Skin epidermis (tissue), 12 donors: ENCODE measurements at regions not wholly inside any gene's neighbourhood (a gene's known extent, or its start where the extent isn't known, plus 50 kb on each side); places are given as distances from the start of the nearest gene placed in this dataset.
"Not testable (repeated sequence)": the region's sequence is repeated elsewhere in the genome, so short reads cannot be mapped to it uniquely, and the experiment has no call there.

Experiments
- H3K27ac ChIP-seq, 21 experiments: fragments of 200-600 bp; sonication (generic) in 11 of 21; one replicate each; pipeline ENCODE4 v1.5.0; 2020; ENCODE audit warnings: mild to moderate bottlenecking in 3 of 21, inconsistent platforms in 2 of 21, moderate library complexity in 2 of 21
- H3K4me3 ChIP-seq, 7 experiments: fragments of 200-600 bp; sonication (generic) in 2 of 7; one replicate each; pipeline ENCODE4 v1.5.0; 2020; ENCODE audit warnings: inconsistent platforms in 2 of 7, mild to moderate bottlenecking in 2 of 7, moderate library complexity in 1 of 7

DNA sequence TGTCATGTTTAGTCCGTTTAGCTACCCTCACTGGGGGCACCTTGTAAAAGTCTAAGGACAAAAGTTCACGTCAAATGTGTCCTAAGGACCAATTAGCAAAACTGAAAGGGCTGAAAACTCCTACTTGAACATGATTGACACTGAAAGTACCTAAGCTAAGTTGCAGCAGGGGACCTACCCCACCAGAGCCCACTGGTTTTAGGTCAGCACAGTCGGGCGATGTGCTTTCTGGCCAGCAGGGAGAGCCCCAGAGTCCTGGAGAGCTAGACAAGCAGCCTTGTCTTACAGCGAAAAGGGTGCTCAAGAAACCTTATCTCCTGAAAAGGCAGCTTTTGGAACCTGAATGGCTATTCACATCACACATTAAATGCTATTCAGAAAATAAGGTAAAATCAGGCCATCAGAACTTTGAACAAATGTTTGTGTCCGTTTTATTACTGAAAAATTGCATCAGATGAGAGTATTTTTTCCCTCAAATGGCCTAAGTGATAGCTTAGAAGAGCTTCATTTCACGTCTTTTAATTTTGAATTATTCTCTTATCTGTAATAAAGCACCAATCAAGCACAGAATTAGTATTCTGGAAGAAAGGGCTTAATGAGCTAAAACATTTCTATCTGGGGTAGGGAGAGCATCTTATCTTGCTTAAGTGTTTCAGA is 52.2 kb upstream of the MKI67 start:
- Histone ChIP-seq H3K4me3 (no peak overlapping the region), H3K27ac (no peak overlapping the region)

GRCh38 chr10:128180843-128181242 is 54.6 kb upstream of the MKI67 start:
- Histone ChIP-seq H3K4me3 (no peak overlapping the region), H3K27ac (peak overlapping the region in 1 of 21 experiments; percentile 19)

DNA sequence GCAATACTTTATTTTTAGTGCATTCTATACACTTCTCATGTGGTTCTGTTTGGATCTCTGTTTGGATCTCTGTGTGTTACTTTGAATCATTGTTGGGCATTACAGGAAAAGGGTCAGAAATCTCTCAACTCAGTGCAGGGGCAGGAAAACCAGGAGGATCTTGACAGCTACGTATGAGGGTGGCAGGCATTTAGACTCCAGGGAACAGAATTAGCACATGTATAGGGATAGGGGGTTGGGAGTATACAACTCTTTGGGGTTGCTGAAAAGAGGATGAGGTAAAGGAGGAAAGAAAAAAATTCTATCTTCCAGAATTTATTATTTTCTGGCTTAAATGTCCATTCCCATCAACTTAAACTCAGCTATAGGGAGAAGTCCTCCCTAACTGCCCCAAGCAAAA is 59.4 kb upstream of the MKI67 start:
- no peak overlapping the region for H3K4me3 ChIP-seq
- no peak overlapping the region for H3K27ac ChIP-seq

GRCh38 chr10:128186959-128187787 is 61.0 kb upstream of the MKI67 start:
- no peak overlapping the region for H3K4me3 ChIP-seq
- H3K27ac ChIP-seq = peak overlapping the region in 4 of 21 experiments; percentile 3 to 43 (median 34)

DNA sequence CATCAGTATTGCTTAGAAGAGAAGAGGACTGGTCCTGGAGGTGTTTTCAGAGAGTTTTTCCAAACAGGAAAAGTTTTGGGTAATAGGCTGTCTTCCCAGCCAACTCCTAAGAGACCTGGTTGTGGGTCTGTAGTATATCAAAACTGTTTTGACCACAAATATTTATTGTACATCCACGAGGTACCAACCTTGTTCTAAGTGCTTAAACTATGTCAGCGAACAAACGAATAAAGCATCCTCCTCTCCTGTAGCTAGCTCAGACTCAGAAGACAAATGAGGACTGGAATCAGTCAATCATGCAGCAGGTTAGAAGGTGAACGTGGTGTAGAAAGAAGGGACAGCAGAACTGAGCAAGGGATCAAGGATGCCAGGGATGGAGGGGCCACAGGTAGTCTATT is 61.6 kb upstream of the MKI67 start:
- no peak overlapping the region for H3K4me3 ChIP-seq
- peak overlapping the region in 2 of 21 experiments; percentile 42 to 43 for H3K27ac ChIP-seq

DNA sequence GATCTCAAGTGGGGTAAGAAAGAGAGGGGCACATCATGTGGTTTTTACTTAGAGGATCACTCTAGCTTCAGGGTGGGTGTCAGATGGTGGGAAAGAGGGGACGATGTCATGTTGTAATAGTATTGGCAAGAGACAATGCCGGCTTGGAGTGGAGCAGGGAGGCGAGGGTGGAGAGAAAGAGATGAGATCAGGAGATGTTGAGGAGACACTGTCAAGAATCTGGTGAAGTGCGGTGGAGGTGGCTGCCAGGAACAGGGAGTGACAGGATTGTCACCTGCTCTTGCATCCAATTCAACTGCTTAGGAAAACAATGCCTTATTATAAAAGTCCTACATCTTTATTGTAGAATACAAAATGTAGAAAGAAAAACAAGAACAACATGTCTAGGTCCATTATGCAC is 63.0 kb upstream of the MKI67 start:
- Histone ChIP-seq H3K27ac (no peak overlapping the region), H3K4me3 (no peak overlapping the region)

GRCh38 chr10:128191847-128192246 is 65.6 kb upstream of the MKI67 start:
- Histone ChIP-seq H3K4me3 (no peak overlapping the region), H3K27ac (no peak overlapping the region)

GRCh38 chr10:128201826-128202225 is 75.6 kb upstream of the MKI67 start:
- H3K4me3 ChIP-seq, H3K27ac ChIP-seq: not testable (repeated sequence)

DNA sequence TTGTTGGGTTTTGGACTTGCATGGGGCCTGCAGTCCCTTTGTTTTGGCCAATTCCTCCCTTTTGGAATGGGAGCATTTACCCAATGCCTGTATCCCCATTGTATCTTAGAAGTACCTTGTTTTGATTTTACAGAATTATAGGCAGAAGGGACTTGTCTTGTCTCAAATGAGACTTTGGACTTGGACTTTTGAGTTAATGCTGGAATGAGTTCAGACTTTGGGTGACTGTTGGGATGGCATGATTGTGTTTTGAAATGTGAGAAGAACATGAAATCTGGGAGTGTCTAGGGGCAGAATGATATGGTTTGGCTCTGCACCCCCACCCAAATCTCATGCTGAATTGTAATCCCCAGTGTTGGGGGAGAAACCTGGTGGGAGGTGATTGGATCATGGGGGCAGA is 76.8 kb upstream of the MKI67 start:
- H3K4me3 ChIP-seq = no peak overlapping the region
- H3K27ac ChIP-seq = no peak overlapping the region

DNA sequence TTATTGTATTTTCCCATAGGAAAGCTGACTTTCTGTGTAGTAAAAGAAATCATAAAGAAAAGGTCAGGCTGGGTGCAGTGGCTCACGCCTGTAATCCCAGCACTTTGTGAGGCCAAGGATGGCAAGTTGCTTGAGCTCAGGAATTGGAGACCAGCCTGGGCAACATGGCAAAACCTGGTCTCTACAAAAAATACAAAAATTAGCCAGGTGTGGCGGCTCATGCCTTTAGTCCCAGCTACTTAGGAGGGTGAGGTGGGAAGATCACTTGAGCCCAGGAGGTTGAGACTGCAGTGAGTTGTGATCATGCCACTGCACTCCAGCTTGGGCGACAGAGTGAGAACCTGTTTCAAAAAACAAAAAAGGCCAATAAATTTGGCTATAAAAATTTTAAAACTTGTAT is 79.4 kb upstream of the MKI67 start:
- H3K27ac ChIP-seq, H3K4me3 ChIP-seq: not testable (repeated sequence)

DNA sequence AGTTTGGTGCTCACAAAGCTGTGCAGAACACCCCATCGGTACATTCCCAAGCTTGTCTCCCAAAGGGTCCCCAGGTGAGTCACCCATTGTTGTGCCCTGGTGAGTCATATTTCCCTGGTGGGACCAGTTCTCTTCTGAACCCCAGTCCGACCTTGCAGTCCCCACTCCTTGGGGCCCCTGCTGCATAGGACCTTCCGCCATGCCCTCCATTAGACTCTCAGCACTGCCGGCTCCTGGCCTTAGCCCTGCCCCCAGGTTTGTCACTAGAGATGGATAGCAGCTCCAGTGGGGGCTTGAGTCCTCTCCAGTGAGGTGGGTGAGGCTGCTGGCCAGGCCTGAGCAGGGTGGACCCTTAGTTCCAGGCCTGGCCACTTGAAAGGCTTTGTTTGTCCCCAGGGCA is 80.5 kb upstream of the MKI67 start:
- Histone ChIP-seq H3K27ac (no peak overlapping the region), H3K4me3 (no peak overlapping the region)

DNA sequence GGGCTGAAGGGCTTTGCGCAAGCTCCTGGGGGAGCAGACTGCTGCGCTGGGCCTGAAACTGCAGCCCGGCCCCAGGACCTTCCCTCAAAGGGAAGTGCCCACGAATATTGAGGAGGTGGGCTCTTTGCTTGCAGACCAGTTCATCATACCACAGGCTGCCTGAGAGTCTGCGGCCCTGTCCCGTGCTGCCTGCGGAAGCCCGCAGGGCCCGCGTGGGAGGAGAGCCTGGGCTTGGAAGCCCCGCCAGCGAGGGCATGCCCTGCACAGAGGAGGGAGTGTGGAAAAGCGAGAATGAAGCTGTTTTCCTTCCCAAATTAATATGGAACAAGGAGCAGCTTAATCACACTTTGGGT is 83.6 kb upstream of the MKI67 start:
- Histone ChIP-seq H3K27ac (no peak overlapping the region), H3K4me3 (peak overlapping the region; percentile 41 to 76 (median 59))

- Histone ChIP-seq H3K27ac (peak overlapping the region; percentile 11 to 89 (median 70)), H3K4me3 (peak overlapping the region; percentile 41 to 76 (median 59))
Measured at GRCh38 chr10:128210215-128211063, 84.2 kb upstream of the MKI67 start.

GRCh38 chr10:128211064-128211504 is 84.9 kb upstream of the MKI67 start:
- Histone ChIP-seq H3K4me3 (peak overlapping the region; percentile 41 to 76 (median 59)), H3K27ac (peak overlapping the region in 7 of 21 experiments; percentile 65 to 89 (median 76))

GRCh38 chr10:128211953-128212727 is 85.9 kb upstream of the MKI67 start:
- peak overlapping the region in 2 of 7 experiments; percentile 14 to 15 for H3K4me3 ChIP-seq
- no peak overlapping the region for H3K27ac ChIP-seq

GRCh38 chr10:128213156-128213555 is 86.9 kb upstream of the MKI67 start:
- Histone ChIP-seq H3K27ac (no peak overlapping the region), H3K4me3 (no peak overlapping the region)

DNA sequence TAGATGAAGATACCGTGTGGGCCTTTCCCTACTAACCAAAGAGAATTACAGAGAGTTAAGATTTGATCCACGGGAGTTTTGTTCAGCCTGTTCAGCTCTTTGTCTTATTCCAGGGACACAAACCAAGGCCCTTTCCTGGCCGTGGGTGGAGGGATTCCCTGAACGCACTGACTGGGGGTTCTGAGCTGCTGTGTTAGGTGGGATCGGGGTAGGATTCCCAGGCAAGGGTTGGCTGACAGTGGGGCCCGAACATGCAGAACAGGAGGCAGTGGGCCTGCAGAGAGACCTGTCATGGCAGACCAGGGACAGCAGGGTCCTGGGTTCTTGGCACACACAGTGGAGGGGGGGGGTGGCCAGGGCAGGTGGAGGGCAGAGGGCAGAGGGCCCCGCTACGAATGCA is 89.5 kb upstream of the MKI67 start:
- H3K4me3 ChIP-seq = no peak overlapping the region

DNA sequence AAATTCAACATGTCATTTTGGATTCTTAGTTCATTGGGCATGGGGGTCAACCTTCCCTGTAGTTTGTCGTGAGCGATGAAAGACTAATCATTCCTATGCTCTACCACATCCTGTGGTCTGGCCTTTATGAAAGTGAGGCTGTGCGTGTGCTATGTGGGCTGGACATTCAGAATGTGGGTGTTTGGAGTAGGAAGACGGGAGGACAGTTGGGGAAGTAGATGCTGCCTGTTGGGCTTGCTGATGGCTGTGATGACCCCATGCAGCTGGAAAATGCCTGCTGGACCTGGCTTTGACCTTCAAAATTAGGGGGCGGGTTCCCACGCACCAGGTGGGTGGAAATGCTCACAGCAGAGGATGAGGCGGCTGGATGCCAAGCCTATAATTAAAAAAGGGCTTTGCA is 90.9 kb upstream of the MKI67 start:
- Histone ChIP-seq H3K4me3 (no peak overlapping the region), H3K27ac (no peak overlapping the region)

More for the DNA sequence above, 89.5 kb upstream of the MKI67 start:
- no peak overlapping the region for H3K27ac ChIP-seq

- H3K27ac ChIP-seq = no peak overlapping the region
- no peak overlapping the region for H3K4me3 ChIP-seq
Measured at GRCh38 chr10:128218161-128218560, 91.9 kb upstream of the MKI67 start.

- H3K4me3 ChIP-seq = no peak overlapping the region
- H3K27ac ChIP-seq = no peak overlapping the region
Measured at GRCh38 chr10:128219295-128219694, 93.1 kb upstream of the MKI67 start.
